ENCODE measurements at regions not wholly inside any gene's neighbourhood (a gene's known extent, or its start where the extent isn't known, plus 50 kb on each side); places are given as distances from the start of the nearest gene placed in this dataset.

DNA sequence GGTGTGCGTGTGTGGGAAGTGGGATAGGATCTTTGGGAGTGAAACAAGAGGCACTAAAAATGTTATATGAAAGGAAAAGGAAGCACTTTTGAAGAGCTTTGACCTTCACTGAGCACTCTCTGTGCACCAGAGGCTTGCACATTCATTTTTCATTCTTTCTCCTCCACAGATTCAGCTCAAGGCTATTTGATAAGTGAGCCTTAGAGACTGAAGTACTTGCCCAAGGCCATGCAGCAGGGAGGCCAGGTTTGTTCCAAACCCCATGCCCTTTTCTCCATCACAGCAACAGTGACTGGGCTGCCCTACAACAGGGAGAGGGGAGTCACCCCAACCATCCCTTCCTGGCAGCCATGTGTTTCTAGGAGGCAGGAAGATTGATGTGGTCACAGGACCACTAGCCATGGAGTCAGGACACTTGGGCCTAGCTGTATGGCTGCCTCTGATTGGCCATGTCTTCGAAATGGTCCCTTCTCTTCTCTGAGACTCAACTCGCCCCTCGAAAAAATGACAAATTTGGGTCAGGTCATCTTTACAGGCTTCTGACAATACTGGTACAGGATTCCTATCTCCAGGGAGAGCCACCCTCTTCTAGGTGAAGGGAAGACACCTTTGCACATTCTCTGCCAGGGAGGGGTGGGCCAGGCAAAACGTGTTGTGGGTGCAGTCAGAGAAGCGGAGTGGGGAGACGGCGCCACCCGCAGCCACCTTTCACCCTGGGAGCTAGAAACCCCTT, 123.5 kb upstream of the MYCN start:
- TF ChIP-seq CTCF (IDR thresholded peaks at IDR 0.05; ENCODE audit: low read depth, low read length) (no peak), EZH2phosphoT487 (IDR thresholded peaks at IDR 0.05; ENCODE audit: low read depth) (no peak)

Measured in OCI-LY3 (cell line).